Activated B cell treated with CpG ODN at 0.5 μM for 24 hours (primary cell): ENCODE measurements at regions not wholly inside any gene's neighbourhood (a gene's known extent, or its start where the extent isn't known, plus 50 kb on each side); places are given as distances from the start of the nearest gene placed in this dataset.
"Not testable (repeated sequence)": the region's sequence is repeated elsewhere in the genome, so short reads cannot be mapped to it uniquely, and the experiment has no call there.

Source experiments
- ATAC-seq: fragments of 200-7000 bp; cut with Tn5 transposase; one replicate; pipeline ENCODE4 v1.10.0; 2021; ENCODE audit warnings: low read depth, mild to moderate bottlenecking, moderate library complexity
- CTCF ChIA-PET: fragments of 350-600 bp; sonication (Branson Sonifier 250); formaldehyde crosslinking; loops from one replicate; lab custom pipeline; 2021; ENCODE audit warnings: antibody characterized with exemption; lab: Charles Lee
- POLR2A ChIA-PET: fragments of 350-600 bp; sonication (Branson Sonifier 250); formaldehyde crosslinking; loops from one replicate; lab custom pipeline; 2021; ENCODE audit warnings: antibody characterized with exemption; lab: Charles Lee
- DNase-seq: peaks from one replicate; pipeline ENCODE4 v3.0.0; 2022
- H3K27ac Mint-ChIP-seq: one replicate; pipeline ENCODE4 v1.8.0; 2020; ENCODE audit warnings: mixed read lengths
- H3K27me3 Mint-ChIP-seq: one replicate; pipeline ENCODE4 v1.8.0; 2021; ENCODE audit warnings: mixed read lengths
- H3K36me3 Mint-ChIP-seq: one replicate; pipeline ENCODE4 v1.8.0; 2021; ENCODE audit warnings: low read depth, mixed read lengths
- H3K4me1 Mint-ChIP-seq: one replicate; pipeline ENCODE4 v1.8.0; 2021; ENCODE audit warnings: mixed read lengths
- H3K4me3 Mint-ChIP-seq: one replicate; pipeline ENCODE4 v1.8.0; 2020; ENCODE audit warnings: mild to moderate bottlenecking, mixed read lengths
- H3K9me3 Mint-ChIP-seq: one replicate; pipeline ENCODE4 v1.8.0; 2020; ENCODE audit warnings: mixed read lengths
- CTCF ChIP-seq: fragments of 200-600 bp; IDR thresholded peaks from one replicate; pipeline ENCODE4 v1.8.0; 2022; ENCODE audit warnings: antibody characterized with exemption, mild to moderate bottlenecking
- intact Hi-C: fragments of 100-400 bp; cut with micrococcal nuclease; formaldehyde crosslinking; loops from one replicate; pipeline ENCODE4 v1.15.1; 2024

GRCh38 chrX:121871122-121871521, 823.7 kb downstream of the GLUD2 start:
- DNase-seq (no peak), ATAC-seq (no peak)
- Mint-ChIP-seq H3K4me3 (no peak overlapping the region), H3K27ac (no peak overlapping the region), H3K4me1 (no peaks in the 10 kb centered on the region), H3K9me3 (no peaks in the 10 kb centered on the region), H3K27me3 (no peaks in the 10 kb centered on the region), H3K36me3 (no peaks in the 10 kb centered on the region)
- POLR2A ChIA-PET, result no interaction called here
- intact Hi-C loops, result no loop called here
- TF ChIP-seq CTCF, result no peak
- CTCF ChIA-PET, result no interaction called here

- Mint-ChIP-seq H3K9me3 (no peaks in the 10 kb centered on the region), H3K4me3 (no peak overlapping the region), H3K27me3 (no peaks in the 10 kb centered on the region), H3K36me3 (no peaks in the 10 kb centered on the region), H3K27ac (no peak overlapping the region), H3K4me1 (no peaks in the 10 kb centered on the region)
- ATAC-seq (no peak), DNase-seq (no peak)
- CTCF ChIA-PET, result no interaction called here
- intact Hi-C loops, result no loop called here
- no peak for TF ChIP-seq CTCF
- POLR2A ChIA-PET, result no interaction called here
These were observed 828.9 kb downstream of the GLUD2 start for GRCh38 chrX:121876305-121876704.

GRCh38 chrX:121877337-121877736, 829.9 kb downstream of the GLUD2 start:
- H3K4me1 Mint-ChIP-seq, ATAC-seq, H3K27me3 Mint-ChIP-seq, H3K4me3 Mint-ChIP-seq, DNase-seq, H3K36me3 Mint-ChIP-seq, intact Hi-C loops, H3K27ac Mint-ChIP-seq, H3K9me3 Mint-ChIP-seq, CTCF ChIA-PET, POLR2A ChIA-PET: not testable (repeated sequence)

- no peak for DNase-seq
- Mint-ChIP-seq H3K27me3 (no peaks in the 10 kb centered on the region), H3K36me3 (no peaks in the 10 kb centered on the region), H3K4me3 (no peak overlapping the region), H3K27ac (no peak overlapping the region), H3K9me3 (no peaks in the 10 kb centered on the region), H3K4me1 (no peaks in the 10 kb centered on the region)
- intact Hi-C loops, result no loop called here
- ChIA-PET CTCF (no interaction called here), POLR2A (no interaction called here)
- ATAC-seq, result no peak
- TF ChIP-seq CTCF, result no peak
These were observed 839.1 kb downstream of the GLUD2 start for GRCh38 chrX:121886557-121886956.

GRCh38 chrX:121894756-121895155, 847.3 kb downstream of the GLUD2 start:
- TF ChIP-seq CTCF, result no peak
- ChIA-PET CTCF (no interaction called here), POLR2A (no interaction called here)
- Mint-ChIP-seq H3K4me3 (no peak overlapping the region), H3K36me3 (no peaks in the 10 kb centered on the region), H3K27ac (no peak overlapping the region), H3K4me1 (no peaks in the 10 kb centered on the region), H3K27me3 (no peaks in the 10 kb centered on the region), H3K9me3 (no peaks in the 10 kb centered on the region)
- no peak for DNase-seq
- intact Hi-C loops, result no loop called here
- ATAC-seq, result no peak

- Mint-ChIP-seq H3K27ac (no peak overlapping the region), H3K9me3 (no peaks in the 10 kb centered on the region), H3K27me3 (no peaks in the 10 kb centered on the region), H3K36me3 (no peaks in the 10 kb centered on the region), H3K4me3 (no peak overlapping the region), H3K4me1 (no peaks in the 10 kb centered on the region)
- intact Hi-C loops, result no loop called here
- ChIA-PET POLR2A (no interaction called here), CTCF (no interaction called here)
- TF ChIP-seq CTCF, result no peak
- ATAC-seq (no peak), DNase-seq (no peak)
These were observed 855.1 kb downstream of the GLUD2 start for GRCh38 chrX:121902463-121902862.
